HG03565 (cell line): ENCODE measurements at regions not wholly inside any gene's neighbourhood (a gene's known extent, or its start where the extent isn't known, plus 50 kb on each side); places are given as distances from the start of the nearest gene placed in this dataset.
"Not testable (repeated sequence)": the region's sequence is repeated elsewhere in the genome, so short reads cannot be mapped to it uniquely, and the experiment has no call there.

Experiments used
- ATAC-seq: cut with Tn5 transposase; IDR thresholded peaks from one replicate; pipeline ENCODE4 v1.9.1; 2021; ENCODE audit warnings: mild to moderate bottlenecking, moderate library complexity; ENCODE audit not compliant: unreplicated experiment

DNA sequence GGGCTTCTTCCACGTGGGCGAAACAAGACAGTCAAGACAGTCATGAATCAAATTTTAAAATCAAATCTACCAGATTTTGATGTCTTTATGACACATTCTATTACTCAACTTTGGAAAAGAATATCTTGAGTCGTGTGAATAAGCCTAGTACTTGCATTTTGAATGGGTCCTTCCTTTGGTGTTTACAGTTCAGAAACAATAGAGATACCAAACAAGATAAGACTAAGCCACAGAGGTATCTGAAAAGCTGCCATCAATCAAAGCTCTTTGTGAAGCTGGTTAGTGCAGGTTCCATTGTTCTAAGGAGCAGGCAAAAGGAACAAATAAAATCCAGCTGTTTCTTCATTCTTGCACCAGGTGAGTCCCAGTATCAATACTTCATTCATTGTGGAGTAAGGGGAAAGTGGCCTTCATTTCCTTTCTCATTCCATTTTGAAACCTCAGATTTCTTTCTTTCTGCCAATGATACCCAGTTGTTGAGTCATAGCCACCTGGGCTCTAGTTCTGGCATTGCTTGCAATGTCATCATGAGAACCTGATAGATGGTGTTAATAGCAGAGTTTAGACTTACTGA lies 151.7 kb upstream of the L3MBTL4 start:
- no peak for ATAC-seq

DNA sequence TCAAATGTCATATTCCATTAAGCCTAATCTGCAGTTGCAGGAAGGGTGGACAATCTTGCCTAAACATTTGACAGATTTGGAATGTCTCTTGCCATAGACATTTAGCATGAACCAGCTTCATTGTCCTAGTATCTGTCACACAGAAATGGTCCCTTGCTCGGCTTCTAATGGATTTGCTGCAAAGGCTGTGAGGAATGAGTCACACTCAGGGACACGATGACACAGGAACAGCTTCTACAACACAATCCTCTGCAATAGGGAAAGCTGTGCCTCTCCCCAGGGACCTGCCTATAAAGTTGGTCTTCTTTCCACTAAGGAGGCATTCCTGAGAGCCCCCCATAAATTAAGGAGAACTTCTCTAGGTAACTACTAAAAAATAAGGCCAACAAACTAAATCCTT lies 155.1 kb upstream of the L3MBTL4 start:
- ATAC-seq: no peak

DNA sequence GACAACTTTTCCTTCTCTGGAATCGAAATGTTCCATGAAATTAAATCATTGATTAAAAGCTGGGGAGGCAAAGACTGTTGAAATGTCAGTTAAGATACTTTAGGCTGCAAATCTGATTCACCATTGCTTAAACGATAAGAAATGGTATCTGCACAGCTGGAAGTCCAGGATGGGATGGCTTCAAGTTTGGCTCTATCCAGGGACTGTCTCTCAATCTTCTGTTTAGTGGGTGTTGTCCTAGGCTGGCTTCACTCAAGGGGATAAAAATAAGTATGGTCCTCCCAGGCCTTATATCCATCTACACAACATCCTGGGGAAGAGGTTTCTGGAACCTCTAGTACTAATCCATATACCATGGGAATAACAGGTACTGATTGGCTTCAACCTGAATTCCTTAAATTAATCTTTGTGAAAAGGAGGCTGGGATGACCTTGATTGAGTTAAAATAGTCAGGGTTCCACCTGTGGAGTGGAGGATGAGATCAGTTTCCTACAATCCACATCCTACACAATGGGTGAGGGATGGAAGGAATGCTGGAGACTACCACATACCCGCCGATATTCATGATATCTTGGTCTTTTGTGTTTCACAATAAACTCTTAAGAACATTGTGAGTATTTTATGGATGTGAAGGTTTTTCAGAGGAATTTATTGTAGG lies 156.0 kb upstream of the L3MBTL4 start:
- ATAC-seq: no peak

DNA sequence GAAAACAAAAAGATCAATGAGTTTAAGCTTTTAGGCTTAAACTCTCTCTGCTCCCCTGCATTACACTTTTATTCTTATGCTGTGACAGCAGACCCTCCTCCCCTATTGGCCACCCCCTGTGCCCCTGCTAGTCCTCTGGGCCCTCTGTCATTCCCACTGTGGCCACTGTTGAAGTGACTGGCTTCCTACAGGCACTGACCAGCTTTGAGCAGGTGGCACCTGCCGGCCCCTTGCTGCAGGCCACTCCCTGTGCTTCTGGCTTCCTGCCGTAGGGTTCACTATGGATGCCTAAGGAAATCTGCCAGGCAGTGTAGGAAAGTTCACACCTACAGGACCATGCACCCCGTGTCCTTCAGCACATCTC lies 156.5 kb upstream of the L3MBTL4 start:
- ATAC-seq: no peak

DNA sequence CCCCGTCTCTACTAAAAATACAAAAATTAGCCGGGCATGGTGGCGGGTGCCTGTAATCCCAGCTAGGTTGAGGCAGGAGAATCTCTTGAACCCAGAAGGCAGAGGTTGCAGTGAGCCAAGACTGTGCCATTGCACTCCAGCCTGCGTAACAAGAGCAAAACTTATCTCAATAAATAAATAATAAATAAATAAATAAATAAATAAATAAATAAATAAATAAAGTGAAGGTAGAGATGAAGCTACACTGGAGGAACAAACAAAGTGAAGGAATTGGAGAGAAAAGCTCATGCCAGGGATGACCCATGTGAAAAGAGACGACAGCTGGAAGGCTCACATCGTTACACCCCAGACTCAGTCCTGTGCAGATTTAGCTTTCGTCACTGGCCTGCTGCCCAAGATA lies 157.3 kb upstream of the ARHGAP28 start:
- ATAC-seq: not testable (repeated sequence)

DNA sequence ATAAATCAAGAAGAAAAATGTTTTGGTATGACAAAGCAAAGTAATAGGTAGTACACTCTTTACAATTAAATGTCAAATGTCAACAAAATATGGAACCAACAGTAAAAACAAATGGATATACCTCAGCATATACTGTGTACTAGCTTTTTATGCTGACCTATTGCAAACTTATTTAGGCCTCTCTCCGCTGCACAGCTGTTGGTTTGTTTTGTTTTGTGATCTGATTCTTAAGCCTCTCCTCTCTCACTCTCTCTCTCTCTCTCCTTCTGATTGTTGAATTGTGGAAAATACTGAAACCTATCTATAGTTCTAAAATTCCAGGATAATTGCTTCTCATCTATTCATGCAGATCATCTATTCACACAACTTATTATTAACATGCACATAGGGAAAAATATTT lies 154.9 kb upstream of the ARHGAP28 start:
- no peak for ATAC-seq

DNA sequence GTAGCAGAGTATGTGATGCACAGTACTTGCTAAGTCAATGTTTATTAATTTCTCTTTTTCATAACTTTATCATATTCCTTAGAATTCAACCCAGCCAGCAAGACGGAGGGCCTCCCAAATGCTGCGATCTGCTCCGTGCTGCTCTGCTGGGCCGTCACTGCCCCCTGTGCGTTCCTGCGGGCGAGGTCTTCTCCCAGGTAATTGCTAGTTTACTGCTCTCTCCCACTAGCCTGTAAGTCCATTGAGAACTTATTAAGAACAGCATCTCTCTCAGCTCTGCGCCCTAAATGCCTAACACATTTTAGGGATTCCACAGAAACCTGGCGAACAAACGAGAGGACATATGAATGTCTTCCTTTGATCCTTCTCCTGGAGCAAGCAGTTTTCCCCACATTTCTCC lies 153.6 kb upstream of the ARHGAP28 start:
- ATAC-seq: no peak

DNA sequence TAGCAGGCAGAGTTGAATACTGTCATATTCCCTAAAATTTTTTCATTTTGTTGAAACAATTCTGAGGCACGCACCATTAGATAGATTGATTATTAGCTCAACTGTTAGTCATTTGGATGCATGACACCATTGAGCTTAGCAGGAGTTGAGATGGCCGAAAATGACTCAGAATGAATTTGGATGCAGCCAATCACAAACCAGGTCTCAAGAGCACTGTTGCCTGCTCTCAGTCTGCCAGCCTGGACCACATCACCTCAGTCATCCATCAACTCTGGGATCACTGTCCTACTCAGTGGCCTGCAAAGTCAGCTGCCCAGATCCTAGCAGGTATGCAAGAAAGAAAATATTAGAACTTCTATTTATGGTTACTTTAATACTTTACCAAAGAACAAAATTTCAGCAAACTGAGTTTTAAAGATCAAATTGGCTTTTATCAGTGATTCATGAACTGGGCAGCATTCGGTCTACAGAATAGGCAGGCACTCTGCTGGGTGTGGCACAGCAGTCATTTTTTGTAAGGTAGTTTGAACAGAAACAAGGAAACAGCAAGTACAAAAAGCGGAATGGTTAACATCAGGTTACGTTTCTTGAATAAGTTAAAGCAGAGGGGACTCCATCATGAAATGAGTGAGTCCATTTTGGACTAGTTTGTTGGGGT lies 152.7 kb upstream of the ARHGAP28 start:
- ATAC-seq: no peak

DNA sequence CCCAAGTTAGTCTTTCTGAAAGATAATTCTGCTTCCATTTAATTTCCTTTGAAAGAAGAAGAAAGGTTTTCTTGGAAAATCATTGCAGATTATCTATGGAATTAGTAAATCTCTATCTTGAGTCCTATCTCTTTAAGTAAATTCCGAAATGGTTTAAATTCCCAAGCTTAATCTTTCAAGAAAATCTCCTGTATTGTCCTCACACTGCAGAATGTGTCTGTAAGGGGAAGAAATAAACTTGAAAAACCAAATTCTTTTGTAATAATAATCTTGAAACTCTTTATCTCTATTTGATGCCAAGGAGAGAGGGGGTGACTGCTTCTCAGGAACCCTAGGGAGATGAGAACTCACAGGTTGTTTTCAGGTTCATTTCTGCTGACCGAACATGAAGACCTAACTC lies 150.8 kb upstream of the ARHGAP28 start:
- no peak for ATAC-seq

DNA sequence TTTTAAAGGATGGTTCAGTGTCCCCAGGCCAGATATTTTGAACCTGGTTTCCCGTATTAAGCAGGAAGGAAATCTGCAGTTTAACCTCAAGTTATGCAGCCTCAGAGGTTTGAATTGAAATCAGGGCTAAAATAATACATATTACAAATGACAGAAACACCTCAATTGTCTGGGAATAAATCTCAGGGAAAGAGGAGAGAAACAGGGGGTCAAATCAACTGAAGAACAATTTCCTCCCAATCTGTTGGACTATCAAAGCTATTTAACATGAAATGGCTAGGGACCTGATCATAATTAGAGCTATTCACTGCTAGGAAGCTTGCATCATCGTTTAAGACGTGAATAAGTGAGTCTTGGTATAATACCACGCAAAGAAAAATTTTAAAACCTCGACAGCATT lies 150.0 kb upstream of the ARHGAP28 start:
- no peak for ATAC-seq

DNA sequence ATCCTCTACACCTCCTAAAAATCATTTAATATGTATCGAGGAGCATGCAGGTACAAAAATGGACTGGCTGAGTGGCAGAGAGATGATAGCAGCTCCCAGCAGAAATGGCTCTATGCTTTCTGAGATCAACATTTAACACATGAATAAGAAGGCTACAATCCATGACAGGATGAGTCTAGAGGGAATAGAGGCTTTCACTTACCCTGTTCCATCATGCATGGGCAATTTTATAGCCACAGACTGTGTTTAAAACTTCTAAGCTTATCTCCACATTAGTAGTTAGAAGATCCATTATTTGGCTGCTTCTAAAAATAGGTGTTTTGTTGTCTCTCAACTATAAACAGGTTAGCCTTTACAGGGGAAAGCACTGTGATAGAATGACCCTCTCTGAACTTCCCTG lies 149.1 kb upstream of the ARHGAP28 start:
- ATAC-seq: no peak

DNA sequence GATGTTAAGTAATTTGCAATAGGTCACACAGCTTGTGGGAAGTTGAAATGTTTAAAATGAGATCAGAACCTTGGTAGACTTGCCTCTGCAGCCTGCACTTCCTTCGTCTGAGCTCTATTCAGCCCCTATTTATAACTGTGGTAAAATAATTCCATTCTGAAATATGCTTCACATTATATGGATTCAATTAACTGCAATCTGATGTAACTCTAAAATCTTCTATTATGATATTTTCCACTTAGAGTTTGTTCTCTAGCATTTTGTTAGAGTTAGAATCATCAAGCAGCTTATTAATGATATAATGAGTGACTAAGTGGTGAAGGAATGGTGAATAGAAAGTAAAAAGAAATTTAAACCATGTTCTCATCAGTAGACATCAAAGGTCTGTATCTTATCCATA lies 139.6 kb upstream of the ARHGAP28 start:
- ATAC-seq: no peak

DNA sequence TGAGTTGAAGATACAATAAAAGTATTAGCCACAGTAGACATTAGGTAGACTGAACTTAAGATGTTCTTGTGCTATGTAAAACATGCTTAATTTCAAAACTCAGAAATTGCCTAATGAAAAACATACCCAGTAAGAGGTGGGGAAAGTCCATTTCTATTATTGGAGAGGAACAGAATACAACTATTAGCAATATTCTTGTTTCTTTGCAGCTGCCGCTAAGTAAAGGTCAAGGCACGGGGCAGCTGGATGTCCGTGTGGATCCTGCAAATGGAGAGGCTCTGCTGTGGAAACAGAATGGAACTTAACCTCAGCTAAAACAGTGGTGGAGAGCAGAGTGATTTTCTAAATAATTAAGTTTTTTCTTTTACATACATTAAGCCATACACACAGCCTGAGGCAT lies 139.2 kb upstream of the ARHGAP28 start:
- no peak for ATAC-seq

DNA sequence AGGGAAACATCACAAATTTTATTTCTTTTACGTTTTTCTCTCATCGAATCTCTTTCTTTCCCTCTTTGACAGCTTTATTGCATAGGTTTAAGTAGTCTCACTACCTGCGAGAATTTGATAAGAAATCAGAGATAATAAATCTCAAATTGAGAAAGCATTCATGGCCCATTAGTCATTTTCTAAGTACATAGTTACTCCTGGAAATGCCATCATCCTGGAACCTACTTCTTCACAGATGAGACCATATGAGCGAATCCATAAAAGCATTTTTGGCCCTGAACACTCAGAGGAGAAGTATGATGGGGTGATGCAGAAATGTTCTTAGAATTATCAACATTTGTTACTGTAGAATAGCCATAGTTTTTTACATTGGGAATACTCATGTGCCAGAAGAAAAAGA lies 138.0 kb upstream of the ARHGAP28 start:
- ATAC-seq: no peak

DNA sequence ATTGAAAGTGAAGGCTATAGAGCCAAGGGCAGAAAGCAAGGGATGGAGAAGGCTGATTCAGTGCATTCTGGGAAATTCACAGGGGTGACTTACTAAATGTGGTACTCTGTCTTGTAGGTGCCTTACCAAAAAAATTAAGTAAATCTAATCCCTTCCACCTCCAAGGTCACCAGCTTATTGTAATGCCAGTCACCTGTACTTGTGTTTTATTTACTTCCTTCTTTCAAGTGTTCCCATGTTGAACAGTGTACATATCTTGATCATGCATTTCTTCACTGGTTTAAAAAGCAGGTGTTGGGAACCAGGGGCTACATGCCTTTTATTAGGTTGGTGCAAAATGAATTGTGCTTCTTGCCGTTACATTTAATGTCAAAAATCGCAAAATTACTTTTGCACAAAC lies 137.0 kb upstream of the ARHGAP28 start:
- ATAC-seq: no peak

DNA sequence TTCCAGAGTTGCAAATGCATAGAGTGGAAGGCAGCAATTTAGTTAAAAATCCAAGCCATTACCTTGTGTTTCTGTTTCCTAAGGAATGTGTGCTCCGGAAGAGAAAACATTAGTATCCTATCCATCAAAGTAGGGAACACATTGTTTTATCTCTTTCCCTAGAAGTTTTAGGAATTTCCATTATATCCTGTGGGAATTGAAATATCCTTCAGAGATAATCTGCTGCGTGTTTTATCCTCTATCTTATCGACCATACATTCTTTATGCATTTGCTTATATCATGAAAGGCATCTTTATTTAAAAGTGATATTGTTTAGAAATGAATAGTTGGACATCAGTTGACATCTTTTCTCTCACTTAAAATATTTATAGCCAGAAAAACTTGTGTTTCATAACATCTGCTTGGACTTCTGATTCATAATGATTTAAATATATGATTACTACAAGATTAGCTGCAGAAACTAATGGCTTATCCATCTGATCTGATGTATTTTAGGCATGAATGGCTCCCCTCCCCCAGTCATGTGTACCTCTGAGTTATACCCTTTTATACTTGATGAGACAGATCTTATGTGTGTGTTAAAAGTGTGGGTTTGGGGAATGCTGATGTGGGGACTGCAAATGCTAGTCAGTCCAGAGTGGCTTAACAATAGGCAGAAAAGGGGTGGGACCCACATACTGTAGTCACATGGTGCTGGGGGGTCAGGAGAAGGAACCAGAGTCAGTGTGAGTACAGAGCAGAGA lies 136.2 kb upstream of the ARHGAP28 start:
- ATAC-seq: no peak

DNA sequence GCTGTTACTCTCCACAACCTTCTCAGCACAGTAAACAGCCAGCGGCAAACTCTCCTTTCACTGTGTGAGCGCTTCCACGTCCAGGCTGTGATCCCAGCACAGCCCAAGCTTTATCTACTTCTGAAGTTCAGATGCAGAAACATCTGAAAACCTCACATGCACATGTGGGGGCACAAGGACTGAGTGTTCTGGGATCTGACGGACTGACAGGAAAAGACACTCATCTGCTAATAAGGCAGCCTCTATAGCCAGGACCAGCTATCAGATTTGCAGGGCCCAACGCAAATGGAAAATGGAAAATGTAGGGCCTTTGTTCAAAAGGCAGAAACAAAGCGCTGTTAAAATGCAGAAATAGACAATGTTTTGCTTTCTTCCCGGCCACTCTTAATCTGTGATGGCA lies 133.8 kb upstream of the ARHGAP28 start:
- no peak for ATAC-seq

DNA sequence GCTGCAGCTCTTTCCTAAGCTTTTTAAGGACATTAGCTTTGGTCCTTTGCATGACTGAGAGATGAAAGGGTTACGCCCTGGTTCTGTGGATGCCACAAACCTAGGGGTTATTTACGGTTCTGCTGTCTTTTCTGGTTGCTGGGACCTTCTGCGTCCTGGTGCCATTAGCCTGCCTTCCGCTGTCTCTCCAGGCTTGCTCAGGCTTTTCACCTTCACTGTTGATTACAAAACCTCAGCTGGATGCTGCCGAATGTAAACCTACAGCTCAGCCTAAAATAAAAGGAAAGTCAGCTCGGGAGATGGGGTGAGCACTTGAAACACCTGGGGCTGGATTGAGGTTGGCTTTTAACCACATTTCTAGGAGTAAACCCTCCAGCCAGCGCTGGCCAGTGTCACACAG lies 130.9 kb upstream of the ARHGAP28 start:
- no peak for ATAC-seq

DNA sequence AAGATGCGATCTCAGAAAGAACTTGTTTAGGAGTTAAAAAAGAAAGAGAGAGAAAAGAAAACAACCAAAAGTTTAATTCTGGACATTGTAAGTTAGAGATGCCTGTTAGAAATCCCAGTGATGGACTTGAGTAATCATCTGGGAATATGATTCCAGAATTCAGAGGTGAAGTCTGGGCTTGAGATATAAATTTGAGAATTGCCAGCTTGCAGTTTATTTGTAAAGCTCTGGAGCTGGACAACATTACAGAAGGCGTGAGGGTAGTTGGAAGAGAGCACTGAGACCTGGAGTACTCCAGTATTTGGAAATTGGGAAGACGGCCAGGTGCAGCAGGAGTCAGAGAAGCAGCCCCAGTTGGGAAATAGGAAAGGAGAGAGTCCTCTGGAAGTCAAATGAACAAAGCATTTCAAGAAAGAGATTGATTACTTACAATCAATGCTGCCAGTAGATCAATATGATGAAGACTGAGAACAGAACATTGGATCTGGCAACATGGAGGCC lies 128.8 kb upstream of the ARHGAP28 start:
- ATAC-seq: no peak

DNA sequence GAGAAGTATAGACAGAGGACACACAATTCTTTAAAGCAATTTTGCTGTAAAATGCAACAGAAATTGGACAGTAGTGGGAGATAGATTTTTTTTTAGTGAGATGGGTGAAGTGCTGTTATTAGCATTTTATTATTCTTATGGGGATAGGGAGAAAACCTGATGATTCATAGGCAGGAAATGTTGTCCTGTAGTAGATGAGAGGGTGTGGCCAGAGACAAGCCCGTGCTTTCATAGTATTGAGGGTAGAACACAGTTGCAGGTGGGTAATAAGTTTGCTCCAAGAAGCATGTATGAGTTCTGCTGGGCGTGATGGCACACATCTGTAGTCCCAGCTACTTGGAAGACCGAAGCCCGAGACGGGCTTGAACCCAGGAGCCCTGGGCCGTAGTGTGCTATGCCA lies 128.3 kb upstream of the ARHGAP28 start:
- no peak for ATAC-seq

DNA sequence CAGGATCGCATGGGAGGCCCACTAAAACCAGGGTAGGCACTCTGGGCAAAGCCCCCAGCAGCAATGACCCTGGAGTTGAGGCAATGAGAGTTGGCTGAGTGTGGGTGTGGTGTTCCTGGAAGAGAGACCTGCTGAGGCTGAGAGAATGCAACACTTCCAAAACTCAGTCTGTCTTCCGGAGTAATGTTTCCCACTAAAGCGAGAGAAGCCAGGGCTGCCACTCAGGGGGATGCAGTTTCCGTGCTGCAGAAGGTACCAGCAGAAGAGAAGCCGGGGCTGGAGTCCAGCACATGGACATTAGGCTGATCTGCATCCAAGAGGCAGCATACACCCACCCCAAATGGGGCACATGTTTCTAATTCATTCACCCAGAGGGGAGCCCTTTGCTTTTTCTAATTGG lies 127.2 kb upstream of the ARHGAP28 start:
- ATAC-seq: no peak

DNA sequence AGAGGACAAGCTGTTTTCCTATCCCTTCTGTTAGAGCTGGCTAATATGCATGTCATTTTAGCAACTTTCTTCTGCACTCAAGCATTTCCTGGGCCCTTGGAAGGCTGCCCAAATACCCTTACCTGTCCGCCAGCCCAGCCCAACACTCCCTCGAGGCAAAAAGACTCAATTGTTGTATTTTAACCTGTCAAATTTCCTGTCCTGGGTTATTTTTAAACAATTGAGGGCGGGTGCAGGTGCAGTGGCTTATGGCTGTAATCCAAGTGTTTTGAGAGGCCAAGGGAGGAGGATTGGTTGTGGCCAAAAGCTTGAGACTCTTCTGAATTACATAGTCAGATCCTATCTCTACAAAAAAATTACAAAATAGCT lies 125.0 kb upstream of the ARHGAP28 start:
- no peak for ATAC-seq
